OCI-LY3 (cell line): ENCODE measurements at regions not wholly inside any gene's neighbourhood (a gene's known extent, or its start where the extent isn't known, plus 50 kb on each side); places are given as distances from the start of the nearest gene placed in this dataset.

Source experiments
- H2AFZ ChIP-seq: fragments of 200-600, 300-600 bp; shearing (Covaris generic); 2 replicates; pipeline ENCODE4 v1.6.0; 2014; ENCODE audit warnings: antibody characterized with exemption, low read depth, low read length
- H3K27ac ChIP-seq: fragments of 200-600, 300-600 bp; sonication (generic); 2 replicates; pipeline ENCODE4 v1.5.1; 2014; ENCODE audit warnings: mild to moderate bottlenecking, low read length, moderate library complexity, mixed read lengths
- H3K27me3 ChIP-seq: fragments of 200-600, 300-600 bp; sonication (generic); 2 replicates; pipeline ENCODE4 v1.6.1; 2014; ENCODE audit warnings: low read depth, low read length, mixed read lengths
- H3K36me3 ChIP-seq: fragments of 200-600, 300-600 bp; sonication (generic); replicated peaks from 2 replicates; pipeline ENCODE3; 2014; ENCODE audit warnings: low read depth, low read length, mixed read lengths
- H3K4me1 ChIP-seq: fragments of 300-600, 200-600 bp; sonication (generic); 2 replicates; pipeline ENCODE4 v1.6.1; 2014; ENCODE audit warnings: low read length, mixed read lengths
- H3K4me2 ChIP-seq: fragments of 200-600, 300-600 bp; sonication (generic); 2 replicates; pipeline ENCODE4 v1.6.1; 2014; ENCODE audit warnings: low read length, mixed read lengths
- H3K4me3 ChIP-seq: fragments of 300-600, 200-600 bp; sonication (generic); 2 replicates; pipeline ENCODE4 v1.5.1; 2014; ENCODE audit warnings: antibody characterized with exemption, mild to moderate bottlenecking, low read length, moderate library complexity
- H3K79me2 ChIP-seq: fragments of 300-600, 200-600 bp; shearing (Covaris generic); 2 replicates; pipeline ENCODE4 v1.6.1; 2014; ENCODE audit warnings: mild to moderate bottlenecking, low read length, mixed read lengths
- H3K9ac ChIP-seq: fragments of 300-600, 200-600 bp; shearing (Covaris generic); 2 replicates; pipeline ENCODE4 v1.6.0; 2014; ENCODE audit warnings: mild to moderate bottlenecking, low read length, moderate library complexity
- H3K9me3 ChIP-seq: fragments of 200-600, 300-600 bp; shearing (Covaris generic); 2 replicates; pipeline ENCODE4 v1.6.1; 2014; ENCODE audit warnings: low read length, mixed read lengths; ENCODE audit not compliant: insufficient read depth
- H4K20me1 ChIP-seq: fragments of 200-600, 300-600 bp; sonication (generic); 2 replicates; pipeline ENCODE4 v1.6.1; 2016; ENCODE audit warnings: low read length, mixed read lengths; ENCODE audit not compliant: insufficient read depth
- EZH2phosphoT487 ChIP-seq: fragments of 200-600 bp; shearing (Covaris generic); IDR thresholded peaks from 2 replicates; pipeline ENCODE4 v1.6.1; 2018; ENCODE audit warnings: antibody characterized with exemption, mixed run types, low read depth
- TF ChIP-seq, protein P1 (sequence below): fragments of 200-600, 300-600 bp; sonication (generic); IDR thresholded peaks from 2 replicates; pipeline ENCODE4 v1.5.1; 2014; ENCODE audit warnings: antibody characterized with exemption, low read length, low read depth

DNA sequence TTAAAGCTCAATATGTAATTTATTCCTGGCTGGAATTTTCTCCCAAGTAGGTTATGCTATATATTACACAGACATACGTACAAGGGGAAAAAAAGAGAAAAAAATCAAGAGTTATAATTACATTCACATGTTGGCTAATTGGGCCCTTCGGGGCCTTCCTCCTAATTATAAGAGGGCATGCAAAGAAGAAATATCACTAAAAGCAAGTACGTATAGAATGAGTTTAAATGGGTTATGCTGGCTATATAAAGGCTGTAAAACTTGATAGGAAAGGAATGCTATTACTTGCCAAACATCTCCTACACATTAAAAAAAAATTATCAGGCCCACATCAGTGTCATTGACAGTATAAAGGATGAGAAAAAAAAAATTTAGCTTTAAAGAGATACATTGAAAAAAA, 1396.1 kb upstream of the ADGRL4 start:
- H3K4me1 ChIP-seq = no peaks in the 10 kb centered on the region
- TF ChIP-seq, protein P1, sequence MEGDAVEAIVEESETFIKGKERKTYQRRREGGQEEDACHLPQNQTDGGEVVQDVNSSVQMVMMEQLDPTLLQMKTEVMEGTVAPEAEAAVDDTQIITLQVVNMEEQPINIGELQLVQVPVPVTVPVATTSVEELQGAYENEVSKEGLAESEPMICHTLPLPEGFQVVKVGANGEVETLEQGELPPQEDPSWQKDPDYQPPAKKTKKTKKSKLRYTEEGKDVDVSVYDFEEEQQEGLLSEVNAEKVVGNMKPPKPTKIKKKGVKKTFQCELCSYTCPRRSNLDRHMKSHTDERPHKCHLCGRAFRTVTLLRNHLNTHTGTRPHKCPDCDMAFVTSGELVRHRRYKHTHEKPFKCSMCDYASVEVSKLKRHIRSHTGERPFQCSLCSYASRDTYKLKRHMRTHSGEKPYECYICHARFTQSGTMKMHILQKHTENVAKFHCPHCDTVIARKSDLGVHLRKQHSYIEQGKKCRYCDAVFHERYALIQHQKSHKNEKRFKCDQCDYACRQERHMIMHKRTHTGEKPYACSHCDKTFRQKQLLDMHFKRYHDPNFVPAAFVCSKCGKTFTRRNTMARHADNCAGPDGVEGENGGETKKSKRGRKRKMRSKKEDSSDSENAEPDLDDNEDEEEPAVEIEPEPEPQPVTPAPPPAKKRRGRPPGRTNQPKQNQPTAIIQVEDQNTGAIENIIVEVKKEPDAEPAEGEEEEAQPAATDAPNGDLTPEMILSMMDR = no peak
- TF ChIP-seq EZH2phosphoT487 = no peak
- H3K9ac ChIP-seq = no peak overlapping the region

GRCh38 chr1:80401757-80402156, 1395.2 kb upstream of the ADGRL4 start:
- Histone ChIP-seq H2AFZ (no peak overlapping the region), H3K27ac (no peak overlapping the region), H3K4me1 (no peaks in the 10 kb centered on the region), H3K9ac (no peak overlapping the region), H3K4me3 (no peak overlapping the region), H3K36me3 (no peaks in the 10 kb centered on the region), H3K9me3 (no peaks in the 10 kb centered on the region), H3K27me3 (no peaks in the 10 kb centered on the region), H4K20me1 (no peaks in the 10 kb centered on the region), H3K79me2 (no peaks in the 10 kb centered on the region), H3K4me2 (no peak overlapping the region)
- TF ChIP-seq, protein P1 = no peak
- no peak for TF ChIP-seq EZH2phosphoT487

More for the DNA sequence above, 1396.1 kb upstream of the ADGRL4 start:
- H3K9me3 ChIP-seq = no peaks in the 10 kb centered on the region
- no peaks in the 10 kb centered on the region for H3K79me2 ChIP-seq
- no peak overlapping the region for H3K27ac ChIP-seq
- no peaks in the 10 kb centered on the region for H3K36me3 ChIP-seq
- no peak overlapping the region for H2AFZ ChIP-seq
- H3K27me3 ChIP-seq = no peaks in the 10 kb centered on the region
- no peak overlapping the region for H3K4me2 ChIP-seq
- no peaks in the 10 kb centered on the region for H4K20me1 ChIP-seq
- H3K4me3 ChIP-seq = no peak overlapping the region

- Histone ChIP-seq H3K4me3 (no peak overlapping the region), H3K4me1 (no peaks in the 10 kb centered on the region), H4K20me1 (no peaks in the 10 kb centered on the region), H3K27me3 (no peaks in the 10 kb centered on the region), H3K36me3 (no peaks in the 10 kb centered on the region), H3K79me2 (no peaks in the 10 kb centered on the region), H3K9ac (no peak overlapping the region), H3K9me3 (no peaks in the 10 kb centered on the region), H3K4me2 (no peak overlapping the region), H2AFZ (no peak overlapping the region), H3K27ac (no peak overlapping the region)
- TF ChIP-seq, protein P1 = no peak
- TF ChIP-seq EZH2phosphoT487 = no peak
Observed at GRCh38 chr1:80392529-80392928, 1386.0 kb upstream of the ADGRL4 start.

DNA sequence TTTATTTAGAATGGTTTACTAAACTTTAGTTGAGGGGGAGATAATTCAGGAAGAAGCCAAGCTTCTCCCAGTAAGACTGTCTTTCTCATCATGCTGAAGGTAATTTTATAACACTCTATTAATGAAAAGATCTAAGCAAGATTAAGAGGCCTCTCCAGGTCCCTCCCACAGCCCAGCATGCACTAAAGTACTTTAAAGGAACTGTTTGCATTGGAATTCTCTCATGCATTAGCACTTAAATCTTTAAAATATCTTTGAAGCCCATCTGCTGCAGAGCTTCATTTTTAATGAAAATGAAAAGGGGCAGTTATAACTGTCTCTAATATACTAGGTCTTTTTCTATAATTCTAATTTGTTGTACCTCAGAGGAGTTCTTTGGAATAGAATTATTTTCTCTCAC, 1379.1 kb upstream of the ADGRL4 start:
- no peaks in the 10 kb centered on the region for H3K79me2 ChIP-seq
- no peak overlapping the region for H3K4me3 ChIP-seq
- no peaks in the 10 kb centered on the region for H3K27me3 ChIP-seq
- no peak overlapping the region for H2AFZ ChIP-seq
- H3K4me2 ChIP-seq = no peak overlapping the region
- H4K20me1 ChIP-seq = no peaks in the 10 kb centered on the region
- no peak overlapping the region for H3K9ac ChIP-seq
- H3K9me3 ChIP-seq = no peaks in the 10 kb centered on the region
- no peak overlapping the region for H3K27ac ChIP-seq
- no peaks in the 10 kb centered on the region for H3K36me3 ChIP-seq
- TF ChIP-seq EZH2phosphoT487 = no peak
- TF ChIP-seq, protein P1 = no peak
- no peaks in the 10 kb centered on the region for H3K4me1 ChIP-seq
